Neural cell (in vitro differentiated cells): ENCODE measurements at regions not wholly inside any gene's neighbourhood (a gene's known extent, or its start where the extent isn't known, plus 50 kb on each side); places are given as distances from the start of the nearest gene placed in this dataset.

Source experiments
- H2AFZ ChIP-seq: fragments of 200-600, 300-800 bp; sonication (generic), shearing (Covaris generic); 2 replicates; pipeline ENCODE4 v1.6.0; 2014; ENCODE audit warnings: low read depth, mild to moderate bottlenecking, antibody characterized with exemption, low read length, moderate library complexity
- H3F3A ChIP-seq: fragments of 200-600 bp; shearing (Covaris generic); 2 replicates; pipeline ENCODE4 v1.6.1; 2016; ENCODE audit warnings: mild to moderate bottlenecking, moderate library complexity, mixed read lengths, antibody characterized with exemption, low read length; ENCODE audit not compliant: insufficient read depth, poor library complexity, severe bottlenecking
- H3K27ac ChIP-seq: fragments of 200-600, 300-800 bp; sonication (generic), shearing (Covaris generic); 2 replicates; pipeline ENCODE4 v1.5.1; 2014; ENCODE audit warnings: mild to moderate bottlenecking, low read length, moderate library complexity
- H3K27me3 ChIP-seq: fragments of 300-800, 200-600 bp; sonication (generic), shearing (Covaris generic); 2 replicates; pipeline ENCODE4 v1.6.0; 2014; ENCODE audit warnings: mild to moderate bottlenecking, low read depth, low read length, moderate library complexity; ENCODE audit not compliant: insufficient read depth
- H3K36me3 ChIP-seq: fragments of 300-800, 200-600 bp; sonication (generic), shearing (Covaris generic); 2 replicates; pipeline ENCODE4 v1.5.1; 2014; ENCODE audit warnings: mild to moderate bottlenecking, antibody characterized with exemption, low read length, moderate library complexity; ENCODE audit not compliant: insufficient read depth
- H3K4me2 ChIP-seq: fragments of 300-800, 200-600 bp; sonication (generic), shearing (Covaris generic); 2 replicates; pipeline ENCODE4 v1.6.0; 2014; ENCODE audit warnings: mild to moderate bottlenecking, low read length
- H3K4me3 ChIP-seq: fragments of 300-800, 200-600 bp; sonication (generic), shearing (Covaris generic); 2 replicates; pipeline ENCODE4 v1.5.1; 2014; ENCODE audit warnings: mild to moderate bottlenecking, low read length, moderate library complexity
- H3K79me2 ChIP-seq: fragments of 200-600 bp; shearing (Covaris generic); replicated peaks from 2 replicates; pipeline ENCODE4 v1.6.0; 2014; ENCODE audit warnings: mild to moderate bottlenecking, low read length, moderate library complexity; ENCODE audit not compliant: insufficient read depth
- H3K9ac ChIP-seq: fragments of 300-800, 200-600 bp; sonication (generic), shearing (Covaris generic); 2 replicates; pipeline ENCODE4 v1.6.1; 2016; ENCODE audit warnings: mild to moderate bottlenecking, low read length, mixed read lengths
- H3K9me2 ChIP-seq: fragments of 200-600 bp; shearing (Covaris generic); 2 replicates; pipeline ENCODE4 v1.6.1; 2016; ENCODE audit warnings: mild to moderate bottlenecking, low read length, mixed read lengths; ENCODE audit not compliant: insufficient read depth
- H3K9me3 ChIP-seq: fragments of 200-600, 300-800 bp; sonication (generic), shearing (Covaris generic); 2 replicates; pipeline ENCODE4 v1.6.1; 2016; ENCODE audit warnings: mild to moderate bottlenecking, mixed run types, low read length, moderate library complexity, mixed read lengths
- H4K20me1 ChIP-seq: fragments of 200-600 bp; shearing (Covaris generic); 2 replicates; pipeline ENCODE4 v1.6.1; 2016; ENCODE audit warnings: mild to moderate bottlenecking, mixed run types; ENCODE audit not compliant: insufficient read depth
- EP300 ChIP-seq: fragments of 450-650 bp; conservative IDR thresholded peaks from 2 replicates; pipeline ENCODE4 v1.6.1; 2014; ENCODE audit warnings: antibody characterized with exemption, mild to moderate bottlenecking, moderate library complexity; ENCODE audit not compliant: poor library complexity, severe bottlenecking
- EZH2 ChIP-seq: fragments of 200-600, 300-800 bp; shearing (Covaris generic), sonication (generic); IDR thresholded peaks from 2 replicates; pipeline ENCODE4 v1.6.1; 2014; ENCODE audit warnings: antibody characterized with exemption, low read length, borderline replicate concordance, mild to moderate bottlenecking; ENCODE audit not compliant: insufficient read depth, poor library complexity, severe bottlenecking
- MXI1 ChIP-seq: fragments of 450-650 bp; conservative IDR thresholded peaks from 2 replicates; pipeline ENCODE4 v1.6.1; 2014; ENCODE audit warnings: antibody characterized with exemption, mild to moderate bottlenecking; ENCODE audit not compliant: poor library complexity, severe bottlenecking
- POLR2AphosphoS5 ChIP-seq: IDR thresholded peaks from 2 replicates; pipeline ENCODE4 v1.6.1; 2012
- RAD21 ChIP-seq: fragments of 450-650 bp; conservative IDR thresholded peaks from 2 replicates; pipeline ENCODE4 v1.6.1; 2014; ENCODE audit warnings: antibody characterized with exemption, mild to moderate bottlenecking, moderate library complexity
- REST ChIP-seq: IDR thresholded peaks from 2 replicates; pipeline ENCODE4 v1.6.1; 2012; ENCODE audit warnings: borderline replicate concordance
- SMC3 ChIP-seq: fragments of 450-650 bp; conservative IDR thresholded peaks from 2 replicates; pipeline ENCODE4 v1.6.1; 2014; ENCODE audit warnings: antibody characterized with exemption, mild to moderate bottlenecking, moderate library complexity; ENCODE audit not compliant: poor library complexity
- TAF1 ChIP-seq: IDR thresholded peaks from 2 replicates; pipeline ENCODE4 v1.6.1; 2012; ENCODE audit warnings: low read depth
- TF ChIP-seq, protein P1 (sequence below): fragments of 450-650 bp; IDR thresholded peaks from 2 replicates; pipeline ENCODE4 v1.5.1; 2014; ENCODE audit warnings: antibody characterized with exemption, mild to moderate bottlenecking, moderate library complexity; ENCODE audit not compliant: poor library complexity, severe bottlenecking

GRCh38 chr21:27380303-27380702, 413.4 kb upstream of the ADAMTS5 start:
- no peak overlapping the region for H3K4me2 ChIP-seq

GRCh38 chr21:27379354-27379753, 412.5 kb upstream of the ADAMTS5 start:
- Histone ChIP-seq H3K4me3 (no peak overlapping the region), H3K27me3 (no peaks in the 10 kb centered on the region), H3F3A (no peaks in the 10 kb centered on the region), H3K9ac (no peak overlapping the region), H3K79me2 (no peaks in the 10 kb centered on the region), H4K20me1 (no peaks in the 10 kb centered on the region), H2AFZ (no peak overlapping the region), H3K36me3 (no peaks in the 10 kb centered on the region), H3K27ac (no peak overlapping the region), H3K4me2 (no peak overlapping the region), H3K9me2 (no peaks in the 10 kb centered on the region), H3K9me3 (no peaks in the 10 kb centered on the region)
- TF ChIP-seq, protein P1, sequence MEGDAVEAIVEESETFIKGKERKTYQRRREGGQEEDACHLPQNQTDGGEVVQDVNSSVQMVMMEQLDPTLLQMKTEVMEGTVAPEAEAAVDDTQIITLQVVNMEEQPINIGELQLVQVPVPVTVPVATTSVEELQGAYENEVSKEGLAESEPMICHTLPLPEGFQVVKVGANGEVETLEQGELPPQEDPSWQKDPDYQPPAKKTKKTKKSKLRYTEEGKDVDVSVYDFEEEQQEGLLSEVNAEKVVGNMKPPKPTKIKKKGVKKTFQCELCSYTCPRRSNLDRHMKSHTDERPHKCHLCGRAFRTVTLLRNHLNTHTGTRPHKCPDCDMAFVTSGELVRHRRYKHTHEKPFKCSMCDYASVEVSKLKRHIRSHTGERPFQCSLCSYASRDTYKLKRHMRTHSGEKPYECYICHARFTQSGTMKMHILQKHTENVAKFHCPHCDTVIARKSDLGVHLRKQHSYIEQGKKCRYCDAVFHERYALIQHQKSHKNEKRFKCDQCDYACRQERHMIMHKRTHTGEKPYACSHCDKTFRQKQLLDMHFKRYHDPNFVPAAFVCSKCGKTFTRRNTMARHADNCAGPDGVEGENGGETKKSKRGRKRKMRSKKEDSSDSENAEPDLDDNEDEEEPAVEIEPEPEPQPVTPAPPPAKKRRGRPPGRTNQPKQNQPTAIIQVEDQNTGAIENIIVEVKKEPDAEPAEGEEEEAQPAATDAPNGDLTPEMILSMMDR, result no peak
- no peak for TF ChIP-seq MXI1

More at GRCh38 chr21:27380303-27380702, 413.4 kb upstream of the ADAMTS5 start:
- H3K9me3 ChIP-seq, result no peaks in the 10 kb centered on the region
- H2AFZ ChIP-seq, result no peak overlapping the region
- TF ChIP-seq REST (no peak), RAD21 (no peak), EP300 (no peak), SMC3 (no peak), POLR2AphosphoS5 (no peak), EZH2 (no peak), TAF1 (no peak), MXI1 (no peak)
- TF ChIP-seq, protein P1, result no peak
- no peaks in the 10 kb centered on the region for H3K36me3 ChIP-seq
- no peak overlapping the region for H3K4me3 ChIP-seq
- H3K9ac ChIP-seq, result no peak overlapping the region
- no peaks in the 10 kb centered on the region for H3K27me3 ChIP-seq
- no peaks in the 10 kb centered on the region for H3F3A ChIP-seq
- no peaks in the 10 kb centered on the region for H4K20me1 ChIP-seq
- H3K27ac ChIP-seq, result no peak overlapping the region
- H3K9me2 ChIP-seq, result no peaks in the 10 kb centered on the region
- no peaks in the 10 kb centered on the region for H3K79me2 ChIP-seq
